ENCODE measurements at regions not wholly inside any gene's neighbourhood (a gene's known extent, or its start where the extent isn't known, plus 50 kb on each side); places are given as distances from the start of the nearest gene placed in this dataset.

- DNase-seq = no peak
These were observed 252.3 kb upstream of the SLC24A2 start for GRCh38 chr9:20040991-20041696.

- no peak for DNase-seq
These were observed 248.9 kb upstream of the SLC24A2 start for GRCh38 chr9:20037699-20038098.

GRCh38 chr9:20033511-20033910 lies 244.7 kb upstream of the SLC24A2 start:
- DNase-seq = no peak

- no peak for DNase-seq
These were observed 243.7 kb upstream of the SLC24A2 start for GRCh38 chr9:20032413-20033006.

GRCh38 chr9:20031836-20032235 lies 243.0 kb upstream of the SLC24A2 start:
- no peak for DNase-seq

GRCh38 chr9:20030671-20031070 lies 241.8 kb upstream of the SLC24A2 start:
- DNase-seq = no peak

- DNase-seq = no peak
These were observed 241.4 kb upstream of the SLC24A2 start for GRCh38 chr9:20030221-20030620.

- no peak for DNase-seq
These were observed 240.0 kb upstream of the SLC24A2 start for GRCh38 chr9:20028849-20029231.

- no peak for DNase-seq
These were observed 239.5 kb upstream of the SLC24A2 start for GRCh38 chr9:20028192-20028848.

GRCh38 chr9:20023961-20024571 lies 235.2 kb upstream of the SLC24A2 start:
- DNase-seq = no peak

- DNase-seq = no peak
These were observed 234.5 kb upstream of the SLC24A2 start for GRCh38 chr9:20023210-20023905.

- no peak for DNase-seq
These were observed 233.6 kb upstream of the SLC24A2 start for GRCh38 chr9:20022410-20022809.

GRCh38 chr9:20016611-20017010 lies 227.8 kb upstream of the SLC24A2 start:
- DNase-seq = no peak

- no peak for DNase-seq
These were observed 226.6 kb upstream of the SLC24A2 start for GRCh38 chr9:20015427-20015931.

GRCh38 chr9:20014168-20014567 lies 225.3 kb upstream of the SLC24A2 start:
- DNase-seq = no peak

GRCh38 chr9:20012232-20012631 lies 223.4 kb upstream of the SLC24A2 start:
- no peak for DNase-seq

GRCh38 chr9:20009606-20010005 lies 220.8 kb upstream of the SLC24A2 start:
- DNase-seq = no peak

- DNase-seq = no peak
These were observed 213.2 kb upstream of the SLC24A2 start for GRCh38 chr9:20002011-20002410.

- DNase-seq = no peak
These were observed 212.2 kb upstream of the SLC24A2 start for GRCh38 chr9:20001058-20001457.

GRCh38 chr9:19999491-20000057 lies 210.7 kb upstream of the SLC24A2 start:
- DNase-seq = peak; percentile 16

GRCh38 chr9:19998823-19999455 lies 210.1 kb upstream of the SLC24A2 start:
- DNase-seq = no peak

- no peak for DNase-seq
These were observed 209.3 kb upstream of the SLC24A2 start for GRCh38 chr9:19998153-19998552.
